ENCODE measurements at regions not wholly inside any gene's neighbourhood (a gene's known extent, or its start where the extent isn't known, plus 50 kb on each side); places are given as distances from the start of the nearest gene placed in this dataset.

GRCh38 chr14:71709987-71710386, 222.2 kb upstream of the RGS6 start (continued):
- TF ChIP-seq ZNF462 (CRISPR knock-in tag; IDR thresholded peaks at IDR 0.05) (no peak), NANOG (IDR thresholded peaks at IDR 0.05; ENCODE audit: borderline replicate concordance) (no peak), POLR2AphosphoS5 (IDR thresholded peaks at IDR 0.05; ENCODE audit: low read depth) (no peak), CREB1 (CRISPR knock-in tag; IDR thresholded peaks at IDR 0.05; ENCODE audit: low read depth) (no peak), EZH2 (IDR thresholded peaks at IDR 0.05; ENCODE audit: low read depth, unreplicated experiment) (no peak), STAT1 (IDR thresholded peaks at IDR 0.05; ENCODE audit: unreplicated experiment) (no peak), EZH2phosphoT487 (IDR thresholded peaks at IDR 0.05; ENCODE audit: unreplicated experiment) (no peak)

GRCh38 chr14:71711125-71711524, 221.1 kb upstream of the RGS6 start:
- ATAC-seq = no peak
- H3K27ac Mint-ChIP-seq = no peak overlapping the region; the same call in 1 of the 2 replicates

More at GRCh38 chr14:71711125-71711524, 221.1 kb upstream of the RGS6 start:
- Histone ChIP-seq H3K9me2 (ENCODE audit: insufficient read depth) (no peaks in the 10 kb centered on the region), H3K4me1 (ENCODE audit: insufficient read depth) (peaks cover 10% of the 10 kb centered on the region), H3K4me2 (no peak overlapping the region), H4K20me1 (replicated peaks; ENCODE audit: insufficient read depth) (no peaks in the 10 kb centered on the region; the same call in 1 of the 2 replicates), H3K27me3 (ENCODE audit: insufficient read depth) (no peaks in the 10 kb centered on the region), H2AFZ (no peak overlapping the region), H3K27ac (ENCODE audit: low read depth) (peak overlapping the region; percentile 34; the same call in 1 of the 2 replicates), H3K4me3 (no peak overlapping the region), H3K36me3 (ENCODE audit: insufficient read depth) (no peaks in the 10 kb centered on the region), H3F3A (replicated peaks; ENCODE audit: low read depth) (no peaks in the 10 kb centered on the region), H3K79me2 (replicated peaks; ENCODE audit: insufficient read depth) (no peaks in the 10 kb centered on the region)
- peaks cover 5% of the 10 kb centered on the region for H3K4me1 Mint-ChIP-seq
- no peak overlapping the region for H3K4me3 Mint-ChIP-seq
- H3K27me3 Mint-ChIP-seq (ENCODE audit: insufficient read depth, low read depth, poor library complexity) = no peaks in the 10 kb centered on the region
- no peak for DNase-seq (ENCODE audit: low spot score)
- no peak for TF ChIP-seq ZNF462 (CRISPR knock-in tag; IDR thresholded peaks at IDR 0.05)
- peaks cover 21% of the 10 kb centered on the region; the same call in 2 of the 3 replicates for H3K36me3 Mint-ChIP-seq (ENCODE audit: low read depth)
- no peaks in the 10 kb centered on the region for H3K9me3 Mint-ChIP-seq

All from GM23338 (cell line).